SH-SY5Y (cell line): ENCODE measurements at regions not wholly inside any gene's neighbourhood (a gene's known extent, or its start where the extent isn't known, plus 50 kb on each side); places are given as distances from the start of the nearest gene placed in this dataset.

Source experiments
- GATA2 ChIP-seq: IDR thresholded peaks from 2 replicates; pipeline ENCODE4 v1.6.1; 2011; ENCODE audit warnings: mild to moderate bottlenecking, low read depth, low read length
- GATA3 ChIP-seq: IDR thresholded peaks from 2 replicates; pipeline ENCODE4 v1.6.1; 2011; ENCODE audit warnings: low read depth, mild to moderate bottlenecking, low read length, moderate library complexity

DNA sequence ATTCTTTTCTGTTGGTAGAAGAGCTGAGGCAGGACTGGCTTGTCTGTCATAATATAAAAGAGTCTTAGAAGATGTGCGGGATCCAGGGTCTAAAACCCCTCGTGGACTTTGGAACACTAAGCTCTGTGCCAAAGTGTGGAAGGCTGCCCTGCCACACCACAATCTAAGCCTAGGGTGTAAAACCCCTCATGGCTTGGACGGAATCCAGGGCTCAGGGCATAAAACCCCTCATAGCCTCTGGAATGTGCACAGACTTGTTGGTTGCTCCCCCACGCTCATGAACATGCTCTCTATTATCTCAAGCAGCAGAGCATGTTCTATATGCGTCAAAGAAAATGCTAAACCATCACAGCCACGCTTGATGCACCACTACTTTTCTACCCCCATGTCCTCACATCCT, 483.6 kb downstream of the GABRG1 start:
- no peak for TF ChIP-seq GATA2
- TF ChIP-seq GATA3 = no peak
